ENCODE measurements at regions not wholly inside any gene's neighbourhood (a gene's known extent, or its start where the extent isn't known, plus 50 kb on each side); places are given as distances from the start of the nearest gene placed in this dataset.

DNA sequence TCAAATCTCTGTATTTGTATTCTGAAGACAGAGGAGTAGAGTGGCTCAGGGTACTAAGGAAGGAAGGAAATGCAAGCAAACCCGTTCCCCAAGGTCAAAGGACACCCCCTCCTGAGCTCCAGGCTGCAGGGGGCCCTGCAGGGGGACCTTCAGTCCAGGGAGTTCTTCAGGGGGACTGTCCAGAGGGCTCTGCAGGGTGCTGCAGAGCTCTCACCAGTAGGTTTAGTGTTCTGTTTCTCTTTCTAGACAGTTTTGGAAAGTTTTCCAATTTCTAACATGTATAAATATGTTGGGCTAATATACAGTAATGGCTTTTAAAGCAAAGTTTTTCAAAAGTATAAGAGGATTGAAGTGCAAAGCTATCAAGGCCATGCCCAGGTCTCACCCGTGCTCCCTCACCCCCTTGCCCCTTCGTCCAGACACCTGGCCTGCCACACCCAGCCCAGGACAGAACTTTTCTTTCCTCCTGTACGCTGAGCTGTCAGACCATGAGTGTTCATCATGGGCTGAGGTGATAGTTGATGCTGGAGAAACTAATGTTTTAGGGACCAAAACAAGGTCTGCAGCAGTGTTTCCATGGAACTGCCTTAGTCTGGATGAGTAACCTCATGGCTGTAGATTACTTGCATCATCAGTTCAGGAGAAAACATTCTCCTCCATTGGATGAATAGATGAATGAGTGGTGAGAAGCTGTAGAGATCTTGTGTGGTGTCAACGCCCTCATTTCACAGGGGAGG, 134.2 kb downstream of the GLI2 start:
- H3K27ac ChIP-seq, result no peak overlapping the region
- no peak overlapping the region for H3K4me3 ChIP-seq
- DNase-seq (ENCODE audit: low spot score), result no peak
- TF ChIP-seq, protein P1, sequence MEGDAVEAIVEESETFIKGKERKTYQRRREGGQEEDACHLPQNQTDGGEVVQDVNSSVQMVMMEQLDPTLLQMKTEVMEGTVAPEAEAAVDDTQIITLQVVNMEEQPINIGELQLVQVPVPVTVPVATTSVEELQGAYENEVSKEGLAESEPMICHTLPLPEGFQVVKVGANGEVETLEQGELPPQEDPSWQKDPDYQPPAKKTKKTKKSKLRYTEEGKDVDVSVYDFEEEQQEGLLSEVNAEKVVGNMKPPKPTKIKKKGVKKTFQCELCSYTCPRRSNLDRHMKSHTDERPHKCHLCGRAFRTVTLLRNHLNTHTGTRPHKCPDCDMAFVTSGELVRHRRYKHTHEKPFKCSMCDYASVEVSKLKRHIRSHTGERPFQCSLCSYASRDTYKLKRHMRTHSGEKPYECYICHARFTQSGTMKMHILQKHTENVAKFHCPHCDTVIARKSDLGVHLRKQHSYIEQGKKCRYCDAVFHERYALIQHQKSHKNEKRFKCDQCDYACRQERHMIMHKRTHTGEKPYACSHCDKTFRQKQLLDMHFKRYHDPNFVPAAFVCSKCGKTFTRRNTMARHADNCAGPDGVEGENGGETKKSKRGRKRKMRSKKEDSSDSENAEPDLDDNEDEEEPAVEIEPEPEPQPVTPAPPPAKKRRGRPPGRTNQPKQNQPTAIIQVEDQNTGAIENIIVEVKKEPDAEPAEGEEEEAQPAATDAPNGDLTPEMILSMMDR (IDR thresholded peaks at IDR 0.05), result no peak

DNA sequence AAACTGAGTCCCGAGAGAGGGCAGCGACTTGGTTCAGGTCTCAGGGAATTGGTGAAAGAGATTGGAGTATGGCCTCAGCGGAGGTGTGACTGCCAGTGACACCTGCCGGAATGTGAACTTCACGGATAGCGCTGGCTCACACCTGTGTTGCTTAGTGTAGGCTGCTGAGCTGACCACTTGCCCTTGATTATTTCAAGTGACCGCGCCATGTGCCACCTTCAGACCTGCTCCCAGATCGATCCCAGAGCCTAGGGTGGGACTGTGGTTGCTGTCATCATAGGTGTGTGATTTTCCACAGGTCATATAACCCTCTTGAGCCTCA, 134.8 kb downstream of the GLI2 start:
- no peak overlapping the region for H3K27ac ChIP-seq
- H3K4me3 ChIP-seq, result no peak overlapping the region
- TF ChIP-seq, protein P1 (IDR thresholded peaks at IDR 0.05), result no peak
- no peak for DNase-seq (ENCODE audit: low spot score)

DNA sequence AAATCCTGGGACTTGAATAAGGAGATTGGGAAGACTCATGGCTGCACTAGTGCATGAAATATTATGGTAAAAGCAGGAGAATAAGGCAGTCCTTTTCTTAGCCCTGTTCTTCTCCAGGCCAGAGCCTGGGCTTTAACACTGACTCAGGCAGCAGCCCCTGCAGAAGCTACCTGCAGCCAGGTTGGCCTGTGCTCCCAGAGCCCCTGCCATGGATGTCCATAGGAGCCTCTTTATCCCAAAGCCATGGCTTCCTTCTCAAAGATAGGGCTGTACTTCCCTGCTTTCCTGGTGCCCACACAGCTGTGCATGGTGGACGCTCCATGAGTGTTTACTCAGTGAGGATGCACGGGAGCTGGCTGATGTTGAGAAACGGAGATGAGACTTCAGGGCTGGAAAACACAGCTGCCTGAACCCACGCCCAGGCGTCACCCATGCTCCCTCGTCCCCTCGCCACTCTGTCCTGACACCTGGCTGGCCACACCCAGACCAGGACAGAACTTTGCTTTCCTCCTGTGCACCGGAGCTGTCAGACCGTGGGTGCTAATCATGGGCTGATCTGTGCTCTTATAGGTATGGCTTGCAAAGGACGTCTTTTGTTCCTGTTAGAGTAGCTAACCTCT, 135.5 kb downstream of the GLI2 start:
- Histone ChIP-seq H3K4me3 (no peak overlapping the region), H3K27ac (no peak overlapping the region)
- TF ChIP-seq, protein P1 (IDR thresholded peaks at IDR 0.05), result no peak
- no peak for DNase-seq (ENCODE audit: low spot score)

DNA sequence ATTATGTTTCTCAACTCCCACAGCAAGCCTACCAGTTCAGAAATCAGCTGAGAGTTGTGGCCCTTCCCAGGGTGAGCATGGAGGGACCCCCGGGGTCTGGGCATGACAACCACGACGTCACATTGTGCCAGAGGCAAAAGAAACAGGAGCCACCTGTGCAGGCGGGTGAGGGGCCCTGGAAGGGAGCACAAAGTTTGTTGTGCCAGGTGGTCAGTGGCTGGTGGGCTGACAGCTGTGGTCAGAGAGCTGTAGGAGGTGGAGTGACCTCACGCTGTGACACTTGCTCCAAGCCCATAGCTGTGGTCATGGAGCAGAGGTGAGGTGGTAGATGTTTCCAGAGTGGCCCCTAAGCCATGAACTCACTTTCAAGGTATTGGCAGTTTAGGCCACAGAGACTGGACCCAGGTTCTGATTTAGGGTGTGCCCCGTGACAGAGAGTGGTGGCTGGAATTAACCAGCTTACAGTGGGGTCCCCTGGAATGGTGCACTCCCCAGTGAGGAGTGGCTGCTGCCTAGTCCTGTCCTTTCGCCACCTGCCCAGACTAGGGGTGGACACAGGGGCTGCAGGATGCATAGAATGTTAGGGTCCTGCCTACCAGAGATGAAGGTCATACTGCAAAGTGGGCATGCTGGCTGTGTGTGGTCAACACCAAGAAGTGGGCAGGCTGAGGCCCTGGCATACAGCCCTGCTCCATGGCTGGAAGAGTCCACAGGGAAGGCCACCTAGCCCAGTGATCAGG, 136.4 kb downstream of the GLI2 start:
- no peak overlapping the region for H3K4me3 ChIP-seq
- no peak for DNase-seq (ENCODE audit: low spot score)
- TF ChIP-seq, protein P1 (IDR thresholded peaks at IDR 0.05), result no peak
- no peak overlapping the region for H3K27ac ChIP-seq

DNA sequence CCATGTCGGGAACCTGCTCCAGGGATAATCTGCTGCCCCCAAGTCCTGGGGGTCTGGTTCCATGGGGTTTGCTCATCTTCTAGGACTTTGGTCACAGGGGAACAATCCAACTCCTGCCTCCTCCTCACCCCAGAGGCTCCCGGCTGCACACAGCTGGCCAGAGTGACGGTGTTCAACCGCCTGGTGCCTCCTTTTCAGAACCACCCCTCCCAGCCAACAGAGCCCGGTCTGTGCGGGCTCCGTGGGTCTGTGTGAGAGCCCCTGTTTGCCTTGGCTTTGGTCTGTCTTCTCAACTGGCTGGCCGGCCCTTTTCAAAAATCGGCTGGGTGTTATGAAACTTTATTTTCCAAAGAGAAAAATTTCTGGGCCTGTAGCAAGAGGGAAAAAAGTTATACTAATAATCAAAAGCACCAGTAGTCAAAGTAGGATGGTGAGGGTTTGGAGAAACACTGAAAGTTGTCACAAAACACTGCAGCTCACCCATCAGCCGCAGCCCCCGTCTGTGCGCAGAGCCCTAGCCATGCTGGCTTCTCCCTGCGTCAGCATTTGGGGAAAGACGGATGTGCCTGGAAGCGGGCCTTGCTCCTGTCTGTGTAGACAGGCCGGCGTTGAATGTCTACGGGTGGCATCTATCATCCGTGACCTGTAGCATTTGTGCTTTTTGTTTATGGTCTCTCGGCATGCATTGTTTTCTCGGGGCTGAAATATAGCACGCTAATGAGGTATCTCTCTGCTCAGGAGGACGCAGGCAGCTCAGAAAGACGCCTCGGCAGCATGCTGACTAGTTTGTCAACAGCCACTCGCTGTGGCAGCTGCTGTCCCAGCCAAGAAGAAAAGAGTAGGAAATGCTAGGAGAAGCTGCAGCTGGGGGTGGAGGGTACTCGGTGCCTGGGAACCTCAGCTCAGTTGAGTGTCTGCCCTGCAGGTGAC, 138.6 kb downstream of the GLI2 start:
- Histone ChIP-seq H3K27ac (peak overlapping the region; percentile 1 to 65), H3K4me3 (no peak overlapping the region)
- DNase-seq (ENCODE audit: low spot score), result no peak
- TF ChIP-seq, protein P1 (IDR thresholded peaks at IDR 0.05), result no peak

DNA sequence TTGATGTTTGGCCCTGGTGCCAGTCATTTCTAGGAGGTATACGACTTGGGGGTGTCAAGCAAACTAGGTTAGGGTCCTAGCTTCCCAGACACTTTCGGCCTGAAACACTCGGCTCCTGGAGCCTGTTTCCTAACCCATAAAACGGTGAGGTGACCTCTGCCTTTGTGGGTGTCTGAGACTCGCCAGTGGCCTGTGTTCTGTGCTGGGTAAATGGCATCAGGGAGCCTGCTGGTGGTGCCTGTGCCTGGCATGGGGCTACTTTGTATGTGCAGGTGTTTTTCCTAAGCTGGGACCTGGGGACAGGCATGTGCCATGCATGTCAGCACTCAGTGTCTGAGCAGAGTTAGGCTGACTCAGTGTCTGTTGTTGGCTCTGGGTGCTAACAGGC, 139.2 kb downstream of the GLI2 start:
- no peak overlapping the region for H3K4me3 ChIP-seq
- H3K27ac ChIP-seq, result peak overlapping the region in 1 of 2 donors; percentile 65
- DNase-seq (ENCODE audit: low spot score), result no peak
- TF ChIP-seq, protein P1 (IDR thresholded peaks at IDR 0.05), result no peak

All from coronary artery (tissue), 2 donors.